GM19351 (cell line): ENCODE measurements at regions not wholly inside any gene's neighbourhood (a gene's known extent, or its start where the extent isn't known, plus 50 kb on each side); places are given as distances from the start of the nearest gene placed in this dataset.
A peak's percentile ranks its signal among the peaks of the same experiment; 100 is the strongest.
"Not testable (repeated sequence)": the region's sequence is repeated elsewhere in the genome, so short reads cannot be mapped to it uniquely, and the experiment has no call there.

Source experiments
- ATAC-seq: cut with Tn5 transposase; IDR thresholded peaks from one replicate; pipeline ENCODE4 v1.9.1; 2021; ENCODE audit warnings: mild to moderate bottlenecking, moderate library complexity; ENCODE audit not compliant: unreplicated experiment

DNA sequence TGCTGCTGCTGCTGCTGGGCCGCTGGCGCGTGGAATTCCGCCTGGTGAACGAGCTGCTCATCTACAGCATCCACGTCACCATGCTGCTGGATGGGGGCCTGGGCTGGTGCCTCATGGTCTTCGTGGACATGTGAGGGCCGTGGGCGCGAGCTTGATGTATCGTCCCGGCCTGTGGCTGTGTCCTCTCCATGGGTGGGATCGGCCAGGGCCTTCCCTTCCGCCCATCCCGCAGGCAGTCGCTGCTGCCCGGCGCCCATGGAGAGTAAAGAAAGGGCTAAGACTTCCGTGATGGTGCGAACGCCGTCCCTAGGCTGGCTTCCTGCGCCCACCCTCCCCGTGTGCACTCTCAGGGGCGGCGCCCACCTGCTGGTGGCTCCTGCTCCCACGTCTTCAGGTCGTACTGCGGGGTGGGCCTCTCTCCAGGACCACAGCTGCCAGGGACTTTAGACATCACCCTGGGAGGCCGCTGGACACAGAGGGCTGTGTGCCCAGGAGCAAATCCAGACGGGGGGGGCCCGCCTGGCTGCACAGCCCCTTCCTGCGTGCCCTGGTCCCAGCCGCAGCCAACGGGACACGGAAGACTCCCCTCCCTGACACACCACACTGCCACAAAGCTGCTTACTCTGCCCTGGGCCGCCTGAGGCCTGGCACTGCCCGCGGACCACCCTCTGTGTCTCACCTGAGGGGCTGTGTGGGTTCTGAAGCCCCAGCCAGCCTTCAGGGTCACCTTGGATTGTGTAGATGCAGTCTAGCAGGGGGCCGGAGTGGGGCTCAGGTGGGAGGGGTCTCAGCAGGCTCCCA lies 167.5 kb downstream of the SEPTIN7 start:
- no peak for ATAC-seq

DNA sequence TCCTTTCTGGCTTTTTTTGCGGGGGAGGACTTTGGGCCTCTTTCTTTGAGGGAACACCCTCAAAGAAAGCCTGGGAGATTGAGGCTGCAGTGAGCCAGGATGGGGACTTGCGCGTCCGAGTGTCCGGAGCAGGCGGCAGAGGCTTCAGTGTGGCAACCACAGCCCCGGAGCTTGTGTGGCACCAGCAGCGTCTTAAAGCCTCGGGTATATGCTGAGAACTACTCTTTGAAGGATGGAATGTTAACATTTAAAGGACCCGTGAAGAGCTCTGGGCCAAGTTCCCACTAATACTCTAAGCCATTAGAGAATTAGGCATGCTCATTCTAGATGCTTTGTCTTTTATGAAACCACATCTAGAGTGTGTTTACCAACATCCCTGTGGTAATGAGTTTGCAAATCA lies 168.2 kb downstream of the SEPTIN7 start:
- no peak for ATAC-seq

DNA sequence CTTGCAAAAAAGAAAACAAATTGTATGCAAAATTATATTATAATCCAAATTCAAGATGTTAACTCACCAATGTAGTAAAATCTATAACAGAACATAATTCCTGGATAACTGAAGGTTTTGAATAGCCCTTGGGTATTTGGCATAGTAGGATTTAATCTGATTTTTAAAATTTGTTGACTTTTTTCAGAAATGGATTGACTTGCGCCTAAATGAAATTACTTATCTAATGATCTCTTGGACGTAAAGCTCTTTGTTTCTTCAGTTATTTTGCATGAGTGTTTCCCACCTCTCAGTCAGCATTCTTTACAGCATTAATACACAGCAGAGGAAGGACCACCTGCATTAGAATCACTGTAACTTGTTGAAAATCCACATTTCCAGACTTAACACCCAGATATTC lies 169.6 kb downstream of the SEPTIN7 start:
- ATAC-seq = no peak

DNA sequence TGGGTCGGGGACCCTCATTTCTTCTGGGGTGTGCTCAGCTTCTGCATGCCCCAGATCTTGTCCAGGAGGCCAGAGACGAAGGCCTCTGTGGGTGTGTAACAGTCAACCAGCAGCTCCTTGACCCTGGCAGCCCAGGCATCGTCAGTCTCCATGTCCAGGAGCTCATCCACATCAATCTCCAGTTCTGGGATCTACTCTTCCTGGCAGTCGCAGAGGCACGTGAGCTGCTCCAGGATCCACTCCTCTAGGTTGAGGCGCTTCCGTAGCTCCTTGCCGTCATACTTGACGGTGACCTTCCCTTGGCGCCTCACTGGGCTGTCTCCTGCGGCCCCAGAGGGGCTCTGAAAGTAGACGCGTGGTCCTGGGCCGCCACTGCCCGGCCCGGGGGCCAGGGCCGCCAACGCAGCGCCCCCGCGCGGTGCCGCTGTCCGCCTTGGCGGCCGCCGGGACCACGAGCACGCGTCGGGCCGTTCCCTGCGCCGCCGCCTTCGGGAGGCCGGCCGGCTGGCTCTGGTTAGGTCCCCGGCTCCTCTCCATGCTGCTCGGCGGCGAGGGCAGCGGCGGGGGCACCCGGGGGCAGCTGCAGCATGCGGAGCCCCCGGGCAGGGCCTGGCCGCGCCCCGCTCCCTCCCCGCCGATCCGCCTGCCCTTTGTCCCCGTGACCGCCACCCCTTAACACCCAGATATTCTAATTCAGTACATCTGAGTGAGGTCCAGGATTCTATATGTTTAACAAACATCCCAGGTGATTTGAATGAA lies 170.5 kb downstream of the SEPTIN7 start:
- ATAC-seq = no peak

DNA sequence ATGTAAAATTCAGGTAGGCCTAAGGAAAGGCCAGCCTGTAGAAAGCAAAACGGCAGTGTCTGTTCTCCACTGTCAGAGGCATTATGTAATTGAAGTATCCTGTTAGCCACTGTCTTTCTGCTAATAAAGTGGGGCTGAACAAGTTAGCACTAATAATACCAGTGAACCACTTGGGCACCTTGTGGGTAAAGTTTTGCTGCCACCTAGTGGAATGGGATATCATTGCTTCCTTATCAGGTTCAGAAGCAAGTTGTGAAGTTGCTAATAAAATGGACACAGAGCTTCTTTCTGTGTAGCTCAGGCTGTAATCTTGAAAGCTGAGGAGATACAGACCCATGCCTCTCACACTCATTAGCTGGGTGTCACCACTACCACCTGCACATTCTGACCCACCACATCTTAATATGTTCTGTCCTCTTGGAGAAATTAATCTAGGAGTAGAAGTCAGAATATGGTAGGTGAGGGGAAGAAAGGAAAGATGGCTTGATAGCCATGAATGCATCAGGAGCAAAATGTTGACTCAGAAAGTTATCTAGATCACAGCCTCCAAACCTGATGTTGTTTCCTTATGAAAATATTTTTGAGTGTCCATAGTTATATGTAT lies 175.1 kb downstream of the SEPTIN7 start:
- ATAC-seq = peak; percentile 84

DNA sequence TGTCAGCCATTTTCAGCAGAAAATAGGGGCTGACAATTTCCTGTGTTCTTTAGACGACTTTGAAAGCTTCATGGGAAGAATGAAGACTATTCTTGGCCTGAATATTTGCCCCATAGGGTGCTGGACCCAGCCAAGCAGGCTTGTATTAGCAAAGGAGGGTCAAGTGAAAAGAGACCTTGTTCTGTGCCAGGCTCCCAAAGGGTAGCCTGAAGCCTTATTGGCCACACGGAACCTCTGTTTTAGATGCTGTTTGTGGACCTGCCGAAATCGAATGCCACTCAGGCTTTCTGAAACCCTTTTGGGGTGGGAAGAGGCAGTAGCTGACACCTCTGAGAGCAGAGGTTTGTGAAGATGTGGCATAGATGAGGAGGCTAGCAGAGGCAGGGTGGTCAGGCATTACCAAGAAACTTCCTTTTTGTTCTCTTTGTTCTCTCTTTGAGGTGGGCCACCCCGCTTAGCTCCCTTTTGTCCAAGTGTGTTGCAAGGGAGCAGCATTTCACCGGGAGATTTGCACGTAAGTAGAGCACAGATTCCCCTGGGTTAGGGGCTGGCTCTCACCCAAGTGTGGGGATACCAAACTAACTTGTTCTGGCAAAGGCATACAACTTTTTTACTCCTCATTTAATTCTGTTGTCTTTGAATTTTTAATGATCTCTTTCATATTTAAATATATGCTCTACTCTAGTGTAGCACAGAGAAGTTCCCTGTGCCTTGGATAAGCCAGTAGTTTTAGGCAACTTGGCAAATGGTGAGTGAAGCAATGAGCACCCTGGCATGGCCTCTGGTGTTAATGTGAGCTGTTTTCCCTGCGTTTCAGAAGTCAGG lies 174.0 kb upstream of the EEPD1 start:
- ATAC-seq = not testable (repeated sequence)

DNA sequence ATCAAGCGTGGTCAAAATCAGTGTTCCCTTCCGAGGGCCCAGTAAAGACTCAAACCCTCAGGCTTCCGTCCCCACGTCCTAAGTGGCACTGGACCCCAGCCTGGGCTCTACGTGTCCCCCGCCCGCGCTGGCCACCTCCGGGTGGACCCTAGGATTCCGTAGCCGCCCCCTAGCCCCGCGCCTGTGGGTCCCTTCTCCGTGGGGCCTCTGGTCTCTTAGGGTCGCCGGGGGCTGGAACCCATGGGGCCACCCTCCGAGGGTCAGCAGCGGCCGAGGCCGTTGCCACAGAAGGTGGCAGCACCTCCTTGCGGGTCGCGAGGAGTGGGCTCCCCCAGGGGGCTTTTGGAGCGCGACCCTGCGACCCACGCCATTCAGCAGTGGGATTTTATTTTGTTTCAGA lies 170.5 kb upstream of the EEPD1 start:
- no peak for ATAC-seq

DNA sequence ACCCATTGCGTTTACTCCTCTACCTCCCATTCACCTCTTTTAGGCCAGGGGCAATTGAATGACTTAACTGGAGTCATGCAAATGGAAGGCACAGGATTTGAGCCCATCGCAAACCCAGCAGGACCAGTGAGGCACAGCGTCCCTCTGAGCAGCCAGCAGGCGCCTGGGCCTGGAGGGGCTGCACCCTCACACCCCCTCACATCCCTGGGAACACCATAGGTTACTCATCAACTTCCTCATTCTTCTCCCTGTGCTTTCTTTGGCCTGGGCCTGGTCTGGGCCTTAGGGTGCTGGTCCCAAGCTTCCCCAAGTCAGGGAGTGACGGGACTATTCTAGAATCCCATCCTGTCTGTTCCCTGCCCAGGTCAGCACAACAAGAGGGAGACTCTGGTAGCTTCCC lies 169.4 kb upstream of the EEPD1 start:
- no peak for ATAC-seq

DNA sequence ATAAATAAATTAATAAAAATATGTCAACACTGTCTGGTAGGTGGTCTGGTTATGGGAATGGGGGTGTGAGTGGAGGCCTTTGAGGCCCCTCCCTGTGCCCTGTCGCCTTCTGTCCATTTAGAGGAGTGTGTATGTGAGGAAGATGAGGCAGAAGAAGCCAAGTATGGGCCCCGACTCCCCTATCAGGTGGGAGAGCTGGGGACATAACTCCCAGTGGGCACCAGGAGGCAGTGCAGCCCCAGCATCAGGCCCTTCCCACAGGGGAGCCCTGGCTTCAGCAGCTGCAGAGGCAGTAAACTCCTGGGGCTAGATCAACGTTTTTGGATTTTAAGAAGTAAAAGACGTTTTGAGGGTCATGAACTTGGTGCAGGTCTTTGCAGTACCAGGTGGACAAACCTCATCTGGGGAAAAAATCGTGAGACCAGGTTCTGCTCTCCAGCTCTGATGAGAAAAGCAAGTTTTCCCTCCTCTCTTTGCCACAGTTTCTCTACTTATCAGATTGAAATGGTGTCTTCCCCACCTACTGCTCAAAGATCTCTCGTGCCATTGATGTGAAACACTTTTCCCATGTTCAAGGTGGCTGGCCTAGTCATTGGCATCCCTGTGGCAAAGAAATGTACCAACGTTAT lies 167.8 kb upstream of the EEPD1 start:
- peak; percentile 99 for ATAC-seq

DNA sequence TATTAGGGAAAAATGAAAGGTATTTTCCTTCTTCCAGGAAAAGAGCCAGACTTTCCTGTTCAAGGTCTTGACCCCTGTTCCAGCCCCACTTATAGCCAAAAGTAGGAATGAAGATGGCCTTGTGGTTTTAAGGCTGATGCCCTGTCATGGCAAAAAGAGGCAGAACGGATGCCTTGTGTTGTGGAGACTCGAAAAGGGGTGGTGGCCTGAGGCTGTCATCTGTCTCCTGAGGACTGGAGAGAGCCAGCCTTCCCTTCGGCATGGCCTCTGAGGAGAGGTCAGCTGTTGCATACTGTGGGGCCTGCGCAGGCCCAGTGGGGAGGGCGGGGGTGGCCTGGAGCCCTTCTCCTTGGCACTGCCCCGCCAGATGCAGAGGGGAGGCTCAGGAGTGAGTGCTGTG lies 166.0 kb upstream of the EEPD1 start:
- ATAC-seq = no peak

DNA sequence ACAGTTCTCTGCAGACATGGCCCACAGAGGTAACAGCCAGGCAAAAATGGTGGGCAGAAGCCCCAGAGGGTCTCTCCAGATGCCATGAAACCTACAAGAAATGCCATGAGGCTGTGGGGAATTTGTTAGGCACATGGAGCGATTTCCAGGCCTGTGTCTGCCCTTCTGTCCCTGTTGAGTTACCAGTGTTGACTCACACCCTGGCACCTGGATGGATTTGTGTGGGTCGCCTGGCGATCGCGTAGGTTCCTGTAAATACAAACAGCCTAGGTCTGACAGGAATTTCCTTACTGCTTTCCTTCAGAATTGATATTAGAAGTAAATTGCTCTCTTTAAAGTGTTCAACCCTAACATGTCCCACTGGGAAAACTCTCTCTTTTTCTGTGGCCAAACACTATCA lies 164.9 kb upstream of the EEPD1 start:
- no peak for ATAC-seq

DNA sequence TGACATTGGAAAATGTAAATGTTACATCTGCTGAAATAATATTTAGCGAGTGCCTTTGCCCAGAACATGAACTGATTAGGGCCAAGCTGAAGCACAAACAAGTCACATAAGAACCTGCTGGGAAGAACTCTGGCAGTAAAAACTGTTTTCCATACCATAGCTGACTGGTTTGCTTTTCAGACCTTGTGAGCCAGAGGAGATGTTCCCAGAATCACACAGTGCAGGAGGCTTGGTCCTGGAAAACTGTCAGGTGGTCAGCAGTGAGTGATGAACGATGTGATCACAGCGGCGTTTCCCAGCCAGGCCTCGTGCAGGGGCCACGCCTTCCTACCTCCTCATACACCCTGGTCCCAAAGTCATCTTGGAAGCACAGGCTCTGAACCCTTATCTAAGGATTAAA lies 164.2 kb upstream of the EEPD1 start:
- no peak for ATAC-seq

DNA sequence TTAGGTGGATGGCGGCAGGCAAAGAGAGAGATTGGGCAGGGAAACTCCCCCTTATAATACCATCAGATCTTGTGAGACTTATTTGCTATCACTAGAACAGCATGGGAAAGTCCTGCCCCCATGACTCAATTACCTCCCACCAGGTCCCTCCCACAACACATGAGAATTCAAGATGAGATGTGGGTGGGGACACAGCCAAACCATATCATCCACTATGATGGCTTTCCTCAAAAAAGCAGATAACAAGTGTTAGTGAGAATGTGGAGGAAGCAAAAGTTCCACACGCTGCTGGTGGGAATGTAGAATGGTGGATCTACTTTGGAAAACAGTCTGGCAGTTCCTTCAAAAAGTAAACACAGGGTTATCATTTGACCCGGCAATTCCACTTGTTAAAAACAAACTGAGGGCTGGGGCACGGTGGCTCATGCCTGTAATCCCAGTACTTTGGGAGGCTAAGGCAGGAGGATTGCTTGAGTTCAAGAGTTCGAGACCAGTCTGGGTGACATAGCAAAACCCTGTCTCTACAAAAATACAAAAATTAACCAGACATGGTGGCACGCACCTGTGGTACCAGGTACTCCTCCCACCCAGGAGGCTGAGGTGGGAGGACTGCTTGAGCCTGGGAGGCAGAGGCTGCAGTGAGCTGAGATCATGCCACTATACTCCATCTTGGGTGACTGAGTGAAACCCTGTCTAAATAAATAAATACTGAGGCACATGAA lies 161.4 kb upstream of the EEPD1 start:
- no peak for ATAC-seq

DNA sequence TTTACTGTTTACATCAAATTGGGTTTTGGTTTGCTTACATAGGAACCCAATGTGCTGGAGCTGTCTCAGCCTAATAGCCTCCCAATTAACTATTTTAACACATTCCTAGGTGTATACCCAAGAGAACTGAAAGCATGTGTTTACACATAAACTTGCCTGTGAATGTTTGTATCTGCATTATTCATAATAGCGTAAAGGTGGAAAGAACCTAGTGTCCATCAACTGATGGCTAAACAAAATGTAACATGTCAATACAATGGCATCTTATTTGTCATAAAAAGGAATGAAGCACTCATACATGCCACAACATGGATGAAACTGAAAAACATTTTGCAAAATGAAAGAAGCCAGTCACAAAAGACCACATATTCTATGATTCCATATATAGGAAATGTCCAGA lies 160.6 kb upstream of the EEPD1 start:
- no peak for ATAC-seq

DNA sequence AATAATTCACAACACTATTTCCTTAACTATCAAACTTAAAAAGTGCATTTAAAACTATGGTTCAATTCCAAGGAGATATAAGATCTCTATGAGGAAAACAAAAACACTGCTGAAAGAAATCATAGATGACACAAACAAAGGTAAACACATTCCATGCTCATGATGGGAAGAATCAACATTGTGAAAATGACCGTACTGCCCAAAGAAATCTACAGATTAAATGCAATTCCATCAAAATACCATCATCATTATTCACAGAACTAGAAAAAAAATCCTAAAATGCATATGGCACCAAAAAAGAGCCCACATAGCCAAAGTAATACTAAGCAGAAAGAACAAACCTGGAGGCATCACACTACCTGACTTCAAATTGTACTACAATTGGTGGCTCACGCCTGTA lies 159.9 kb upstream of the EEPD1 start:
- ATAC-seq = no peak

DNA sequence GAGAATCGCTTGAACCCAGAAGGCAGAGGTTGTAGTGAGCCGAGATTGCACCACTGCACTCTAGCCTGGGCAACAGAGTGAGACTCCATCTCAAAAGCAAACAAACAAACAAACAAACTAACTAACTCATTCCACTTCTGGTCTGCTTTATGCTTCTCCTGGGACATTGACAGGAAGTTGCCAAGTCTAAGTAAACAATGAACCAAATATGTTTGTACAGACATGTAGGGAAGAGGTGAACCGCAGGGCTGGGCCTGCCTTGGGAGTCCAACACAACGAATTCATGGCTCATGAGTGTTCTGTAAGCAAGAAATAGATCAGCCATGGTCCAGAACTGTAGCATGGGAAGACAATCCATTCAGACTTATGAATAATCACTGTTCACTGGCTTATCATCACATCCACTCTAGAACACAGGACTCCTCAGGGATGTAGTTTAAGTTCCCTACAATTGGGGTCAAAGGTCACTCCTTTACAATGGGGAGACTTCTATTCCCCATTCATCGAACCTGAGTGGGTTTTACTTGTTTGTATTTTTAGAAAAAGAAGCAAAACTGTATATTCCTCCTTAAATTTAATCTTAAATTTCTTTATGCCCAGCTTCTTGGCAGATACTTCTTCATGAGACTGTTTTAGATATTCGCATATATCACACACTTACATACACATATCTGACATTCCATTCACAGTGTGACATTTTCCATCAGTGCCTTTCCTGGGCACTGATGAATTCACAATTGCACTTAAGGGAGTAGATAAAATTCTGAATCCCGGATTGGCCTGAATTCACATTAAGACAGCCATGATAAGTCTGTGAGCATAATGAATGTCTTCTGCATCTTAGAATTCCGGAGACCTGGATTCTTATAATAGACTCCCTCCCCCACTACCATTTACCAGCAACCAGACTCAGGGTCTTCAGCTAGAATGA lies 159.1 kb upstream of the EEPD1 start:
- ATAC-seq = no peak

DNA sequence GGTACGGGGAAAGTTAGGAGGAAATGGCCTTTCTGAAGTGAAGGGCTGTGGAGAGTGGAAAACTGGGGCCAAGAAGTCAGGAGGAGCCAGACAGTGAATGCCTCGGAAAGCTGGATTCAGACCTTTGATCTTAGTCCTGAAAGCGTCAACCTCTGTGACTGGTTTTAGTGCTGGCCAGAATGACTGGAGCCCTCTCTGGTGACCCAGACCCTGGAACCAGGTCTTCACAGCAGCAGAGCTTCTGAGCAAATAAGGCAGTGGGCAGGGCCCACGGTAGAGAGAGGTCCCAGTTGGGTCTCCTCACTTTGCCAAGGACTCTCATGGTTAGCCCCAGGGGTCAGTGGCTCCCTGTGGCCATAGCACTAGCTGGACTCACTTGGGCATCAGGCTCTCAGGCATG lies 157.7 kb upstream of the EEPD1 start:
- ATAC-seq = no peak

DNA sequence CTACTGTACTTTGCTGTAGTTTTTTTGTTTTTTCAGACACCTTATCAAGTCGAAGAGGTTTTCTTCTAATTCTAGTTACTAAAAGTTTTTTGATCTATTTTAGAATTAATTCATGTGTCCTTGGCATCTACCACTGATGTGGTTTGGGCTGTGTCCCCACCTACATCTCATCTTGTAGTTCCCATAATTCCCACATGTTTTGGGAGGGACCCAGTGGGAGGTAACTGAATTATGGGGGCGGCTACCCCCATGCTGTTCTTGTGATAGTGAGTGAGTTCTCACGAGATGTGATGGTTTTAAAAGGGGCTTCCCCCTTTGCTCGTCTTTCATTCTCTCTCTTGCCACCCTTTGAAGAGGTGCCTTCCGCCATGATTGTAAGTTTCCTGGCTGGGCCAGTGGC lies 154.6 kb upstream of the EEPD1 start:
- no peak for ATAC-seq

DNA sequence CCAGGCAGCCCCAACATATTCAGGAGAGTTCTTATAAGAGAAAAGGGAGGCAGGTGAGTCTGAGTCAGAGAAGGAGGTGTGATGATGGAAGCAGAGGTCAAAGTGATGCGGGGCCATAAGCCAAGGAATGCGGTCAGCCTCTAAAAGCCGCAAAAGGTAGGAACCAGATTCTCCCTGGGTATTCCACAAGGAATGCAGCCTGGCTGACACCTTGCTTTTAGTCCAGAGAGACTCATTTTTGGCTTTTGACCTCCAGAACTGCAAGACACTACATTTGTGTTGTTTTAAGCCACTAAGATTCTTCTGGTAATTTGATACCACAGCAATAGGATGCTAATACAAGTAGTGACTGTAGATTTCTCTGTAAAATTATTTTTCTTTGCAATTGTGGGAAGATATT lies 151.5 kb upstream of the EEPD1 start:
- ATAC-seq = no peak
